GM18519 (cell line): ENCODE measurements at regions not wholly inside any gene's neighbourhood (a gene's known extent, or its start where the extent isn't known, plus 50 kb on each side); places are given as distances from the start of the nearest gene placed in this dataset.

Experiments
- ATAC-seq: cut with Tn5 transposase; IDR thresholded peaks from one replicate; pipeline ENCODE4 v1.9.1; 2021; ENCODE audit warnings: mild to moderate bottlenecking, moderate library complexity; ENCODE audit not compliant: unreplicated experiment, low FRiP score

DNA sequence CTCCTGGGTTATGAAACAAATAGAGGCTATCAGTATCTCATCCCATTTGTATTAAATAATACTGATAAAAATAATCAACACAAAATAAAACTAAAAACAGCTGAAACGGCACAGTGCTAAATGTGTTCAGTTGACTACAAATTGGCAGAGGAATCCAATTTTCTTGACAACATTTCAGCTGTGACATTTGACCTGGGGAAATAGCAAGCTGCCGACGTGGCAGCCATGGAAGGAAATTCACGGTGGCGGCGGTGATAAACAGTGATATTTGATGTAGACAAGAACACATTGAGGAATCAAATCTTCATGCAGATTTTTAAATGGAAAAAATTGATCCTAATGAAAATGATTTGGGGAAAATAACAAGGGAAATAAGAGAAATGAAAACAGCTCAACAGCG, 159.1 kb upstream of the RTL1 start:
- ATAC-seq = no peak

DNA sequence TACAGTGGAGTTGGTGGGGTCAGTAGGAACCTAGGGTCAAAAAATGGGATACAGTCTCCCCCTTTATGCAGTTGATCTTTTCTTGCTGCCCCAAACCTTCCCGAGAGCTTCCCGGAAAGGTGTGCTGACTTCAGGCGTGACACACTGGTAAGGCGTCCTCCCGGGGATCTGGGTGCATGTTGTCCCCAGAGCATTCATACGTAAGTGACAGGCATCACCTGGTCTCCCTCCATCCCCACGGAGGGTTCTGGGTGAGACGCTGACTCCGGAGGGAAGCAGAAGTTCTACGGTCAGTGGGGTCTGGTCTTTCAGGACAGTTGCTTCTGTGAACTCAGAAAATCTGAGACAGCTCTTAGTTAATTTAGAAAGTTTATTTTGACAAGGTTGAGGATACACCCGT, 159.6 kb upstream of the RTL1 start:
- ATAC-seq = no peak

DNA sequence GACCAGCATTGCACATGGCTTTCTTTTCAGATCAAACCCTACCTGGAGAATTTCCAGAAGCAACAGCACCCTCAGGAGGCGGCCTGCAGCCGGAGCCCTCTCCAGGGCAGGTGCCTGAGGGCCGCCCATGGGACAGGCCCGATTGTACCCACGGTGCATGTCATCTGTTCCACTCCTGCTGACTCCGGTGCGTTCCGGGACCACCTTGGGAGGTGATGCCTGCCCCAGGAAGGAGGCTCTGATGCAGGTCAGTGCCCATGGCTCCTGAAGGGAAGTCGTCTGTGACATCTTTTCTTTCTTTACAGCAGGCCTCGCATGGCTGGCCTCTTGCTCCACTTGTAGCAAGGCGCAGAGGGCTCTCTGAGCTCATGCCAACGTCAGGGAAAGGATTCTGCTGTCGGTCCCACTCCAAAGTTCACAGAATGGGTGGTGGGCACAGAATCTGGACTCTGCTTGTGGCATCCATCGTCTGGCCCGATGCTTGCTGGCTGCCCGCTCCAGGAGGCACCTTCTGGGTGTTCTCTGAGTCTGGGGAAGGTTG, 160.7 kb upstream of the RTL1 start:
- ATAC-seq = no peak

DNA sequence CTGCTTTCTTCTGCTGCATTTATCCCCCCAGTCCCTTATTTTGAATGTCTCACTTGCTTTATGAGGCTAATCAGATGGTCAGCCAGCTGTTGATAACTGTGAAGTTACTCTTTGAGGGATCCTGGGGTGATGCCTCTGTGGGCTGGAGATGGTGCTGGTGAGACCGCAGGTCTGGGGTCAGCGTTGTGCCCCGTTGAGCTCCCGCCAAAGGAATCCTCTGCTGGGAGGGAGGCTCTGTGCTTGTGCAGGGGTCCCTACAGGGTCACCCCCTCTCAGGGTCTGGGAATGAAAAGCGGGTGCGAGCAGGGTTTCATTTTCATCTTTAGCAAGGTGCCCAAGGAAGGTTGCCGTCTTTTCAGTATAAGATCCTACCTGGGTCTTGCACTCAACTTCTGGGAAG, 161.2 kb upstream of the RTL1 start:
- no peak for ATAC-seq

DNA sequence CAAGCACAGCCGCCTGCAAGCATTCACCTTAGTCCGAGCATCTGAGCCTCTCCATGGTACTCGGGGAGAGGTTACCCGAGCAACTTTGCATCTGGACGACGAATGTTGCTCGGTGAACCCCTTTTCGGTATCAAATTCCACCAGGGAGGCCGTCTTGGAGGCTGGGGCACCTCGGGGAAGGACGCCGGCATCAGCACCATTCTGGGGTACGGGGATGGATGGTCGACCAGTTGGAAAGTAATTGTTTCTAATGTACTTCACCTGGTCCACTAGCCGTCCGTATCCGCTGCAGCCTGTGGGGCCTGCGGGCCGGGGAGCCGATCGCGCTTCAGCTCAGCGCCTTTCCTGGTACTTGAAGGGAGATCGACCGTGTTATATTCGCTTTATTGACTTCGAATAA, 161.7 kb upstream of the RTL1 start:
- no peak for ATAC-seq

DNA sequence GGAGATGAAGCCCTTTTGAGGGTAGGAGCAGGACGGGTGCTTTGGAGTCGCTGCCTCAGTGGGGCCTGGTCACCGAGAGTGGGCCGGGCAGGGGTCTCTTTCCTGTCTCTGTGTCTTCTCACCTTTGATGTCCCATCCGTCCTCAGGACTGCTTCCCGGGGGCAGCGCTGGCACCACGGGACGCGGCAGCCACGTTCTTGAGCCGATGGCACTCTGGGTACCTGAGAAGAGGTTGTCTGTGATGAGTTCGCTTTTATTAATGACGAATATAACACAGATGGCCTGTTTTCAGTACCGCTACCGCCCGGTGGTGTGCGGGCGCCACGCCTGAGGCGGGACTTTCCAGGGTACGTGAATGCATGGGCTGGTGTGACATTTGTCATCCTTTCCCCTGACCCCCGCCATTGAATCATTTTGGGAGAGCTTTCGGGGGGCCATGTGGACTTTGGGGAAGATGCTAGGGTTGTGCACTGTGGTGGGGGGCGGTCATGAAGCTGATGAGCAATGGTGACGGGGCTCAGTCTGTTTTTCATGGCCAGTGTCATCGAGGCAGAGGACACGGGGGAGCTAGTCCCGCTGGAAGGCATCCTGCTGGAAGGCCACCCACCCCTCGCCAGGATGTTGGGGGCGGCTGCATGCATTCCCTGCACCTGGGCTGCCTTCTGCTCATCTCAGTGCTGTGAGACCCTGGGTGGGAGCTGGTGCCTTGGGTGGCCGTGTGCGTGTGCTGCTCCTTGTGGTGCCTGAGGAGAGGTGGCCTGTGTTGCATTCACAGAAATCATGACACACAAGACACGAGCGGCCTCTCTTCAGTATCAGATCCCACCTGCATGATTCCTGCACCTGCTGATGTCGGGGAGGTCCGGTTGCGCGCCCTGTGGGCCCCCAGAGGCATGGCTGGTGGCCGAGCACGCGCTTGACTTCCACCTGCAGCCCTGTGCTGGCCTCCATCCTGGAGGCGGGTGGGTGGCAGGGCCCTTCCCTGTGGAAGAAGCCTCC, 162.5 kb upstream of the RTL1 start:
- no peak for ATAC-seq

DNA sequence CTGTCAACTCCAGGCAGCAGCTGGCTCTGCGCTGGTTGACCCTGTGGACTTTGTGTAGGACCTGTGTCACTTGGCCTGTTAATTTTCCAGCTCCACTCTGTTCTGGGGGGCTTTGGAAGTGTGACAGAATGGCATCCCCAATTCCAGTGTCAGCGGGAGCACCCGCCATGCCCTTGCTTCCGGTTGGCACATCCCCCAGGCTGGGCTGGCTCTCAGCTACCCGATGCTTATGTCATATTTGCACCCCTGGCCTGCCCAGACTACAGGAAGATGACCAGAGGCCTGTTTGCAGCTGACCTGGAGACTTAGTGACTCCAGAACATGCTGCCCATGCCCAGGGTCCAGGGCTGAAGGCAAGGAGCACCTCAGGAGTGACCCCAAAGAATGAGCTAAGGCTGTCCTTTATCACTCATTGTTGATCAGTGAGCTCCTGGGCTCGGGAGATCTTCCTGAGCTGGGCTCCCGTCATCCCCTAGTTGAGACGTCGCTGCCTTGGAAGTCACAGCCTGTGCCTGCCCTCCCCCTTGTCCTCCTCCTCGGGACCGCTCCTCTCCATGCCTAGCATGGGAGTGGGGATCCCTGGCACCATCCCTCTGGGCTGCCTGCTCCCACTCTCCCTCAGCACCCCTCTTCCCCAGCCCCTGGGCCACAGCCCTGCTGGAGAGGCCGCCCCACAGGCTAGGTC, 163.4 kb upstream of the RTL1 start:
- no peak for ATAC-seq

DNA sequence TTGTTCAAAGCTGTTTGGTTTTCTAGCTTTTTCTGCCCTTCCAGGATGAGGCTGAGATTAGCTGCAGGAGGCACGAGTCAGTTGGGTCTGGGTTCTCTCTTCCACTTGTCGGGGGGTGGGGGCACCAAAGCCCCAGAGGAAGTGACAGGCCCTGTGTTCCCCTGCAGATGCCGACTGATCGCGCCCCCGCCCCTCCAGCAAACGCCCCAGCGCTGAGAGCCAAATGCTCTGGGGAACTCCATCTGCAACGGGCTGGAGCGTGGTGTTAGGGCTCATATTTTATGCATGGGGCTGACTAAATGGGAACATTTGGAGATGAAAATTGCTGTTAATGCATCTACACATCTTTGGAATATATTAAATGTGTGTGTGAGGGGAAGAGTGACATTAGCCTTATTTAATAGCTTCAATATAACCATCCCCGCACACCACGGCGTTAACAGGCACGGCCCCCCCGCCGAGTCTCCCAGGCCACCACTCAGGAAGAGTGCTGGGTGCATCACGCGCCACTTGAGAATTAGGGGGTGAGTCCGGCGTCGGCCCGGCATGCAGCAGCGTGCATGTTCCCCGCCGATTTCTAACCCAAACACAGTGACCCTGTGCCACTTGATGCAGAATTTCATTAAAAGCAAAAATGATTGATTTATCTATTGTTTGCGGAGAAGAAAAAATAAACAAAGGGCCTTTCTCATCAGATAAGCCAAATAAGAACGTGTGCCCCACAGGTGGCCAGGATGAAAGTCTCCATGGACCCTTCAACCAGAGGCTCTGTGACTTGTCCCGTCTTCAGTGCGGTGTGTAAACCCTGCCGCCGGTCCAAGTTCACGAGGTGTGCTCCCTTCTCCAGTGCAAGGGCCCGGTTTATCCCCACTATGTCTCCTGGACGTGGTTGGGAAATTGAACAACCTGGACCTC, 165.0 kb upstream of the RTL1 start:
- no peak for ATAC-seq

DNA sequence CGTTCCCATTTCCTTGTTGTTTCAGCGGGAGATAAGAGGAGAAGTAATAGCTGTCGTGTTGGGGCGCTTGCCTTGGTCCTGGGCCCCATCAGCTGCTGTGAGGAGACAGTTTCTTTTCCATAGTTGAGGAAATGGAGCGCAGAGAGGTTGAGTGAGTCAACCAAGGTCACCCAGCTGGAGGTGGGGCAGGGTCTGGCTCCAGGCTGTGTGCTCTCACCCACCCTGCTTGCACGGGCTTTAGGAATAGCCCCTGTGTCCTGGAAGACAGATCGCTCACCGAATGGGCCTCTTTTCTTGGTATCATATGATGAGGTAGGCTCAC, 165.7 kb upstream of the RTL1 start:
- no peak for ATAC-seq

DNA sequence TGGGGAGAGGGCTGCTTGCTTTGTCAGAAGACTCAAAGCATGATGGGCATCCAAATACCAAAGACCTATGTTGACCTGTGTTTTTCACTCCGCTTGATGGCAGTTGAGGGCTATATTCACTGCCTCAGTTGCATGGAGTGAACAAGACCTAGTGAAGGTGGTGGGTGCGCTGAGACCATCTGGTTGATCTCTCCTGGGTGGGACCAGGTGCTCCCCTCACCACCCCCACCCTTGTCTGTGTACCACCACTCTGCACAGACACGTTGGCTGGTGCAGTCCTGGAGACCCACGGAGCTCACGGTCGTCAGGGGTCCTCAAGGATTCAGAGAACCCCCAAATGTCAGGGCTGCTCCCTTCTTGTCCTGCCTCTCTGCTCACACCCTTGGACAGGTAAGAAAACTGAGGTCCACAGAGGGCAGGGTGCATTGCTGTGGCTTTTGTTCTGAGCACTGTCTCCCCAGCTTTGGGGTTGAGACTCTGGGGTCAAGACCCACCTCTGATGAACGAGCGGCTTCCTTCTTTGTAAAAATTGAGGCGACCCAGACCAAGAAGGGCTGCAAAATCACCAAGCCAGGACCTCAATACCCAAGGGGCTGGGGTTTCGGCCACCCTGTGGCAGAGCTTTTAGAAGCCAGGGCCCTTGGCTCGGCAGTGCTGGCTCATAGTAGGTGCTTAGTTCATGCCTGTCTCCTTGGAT, 166.3 kb upstream of the RTL1 start:
- no peak for ATAC-seq

DNA sequence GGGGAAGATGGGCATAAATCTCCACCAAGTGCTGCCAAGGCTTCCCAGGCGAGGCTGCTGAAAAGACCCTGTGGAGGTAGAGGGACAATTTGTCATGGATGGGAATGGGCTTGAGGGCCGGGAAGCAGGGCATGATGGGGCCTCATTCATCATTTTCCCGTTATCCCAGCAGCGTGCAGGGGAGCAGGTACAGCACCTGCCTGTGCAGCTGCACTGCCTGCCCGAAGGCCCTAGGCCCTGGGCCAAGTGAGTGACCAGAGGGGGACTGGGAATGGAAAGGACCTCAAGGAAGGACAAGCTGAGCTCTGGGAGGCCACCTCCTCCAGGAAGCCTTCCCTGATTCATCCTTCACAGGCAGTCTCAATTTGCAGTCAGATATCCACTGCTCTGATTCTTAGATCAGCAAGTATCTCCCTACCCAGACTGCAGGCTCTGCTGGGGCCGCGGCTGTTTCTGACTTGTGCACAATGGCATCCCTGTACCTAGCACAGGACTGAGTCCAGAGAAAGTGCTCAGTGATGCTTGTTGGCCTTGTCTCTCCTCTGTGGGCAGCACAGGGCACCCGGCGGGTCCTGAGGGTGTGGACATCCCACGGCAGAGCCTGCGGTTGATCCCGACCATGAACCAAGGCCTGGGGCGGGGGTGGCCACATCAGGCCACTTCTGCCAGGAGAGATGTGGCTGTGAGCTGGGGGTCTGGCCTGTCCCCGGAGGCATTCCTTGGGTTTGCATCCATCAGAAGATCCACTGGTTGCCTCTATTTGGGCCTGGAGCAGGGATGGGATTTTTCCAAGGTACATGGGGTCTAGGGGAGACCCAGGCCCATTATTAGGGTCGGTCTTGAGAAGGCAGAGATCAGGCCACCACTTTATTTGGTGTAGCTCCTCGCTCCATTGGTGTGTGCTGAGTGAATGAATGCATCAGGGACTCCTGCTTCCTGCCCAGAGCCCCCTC, 167.3 kb upstream of the RTL1 start:
- ATAC-seq = no peak

DNA sequence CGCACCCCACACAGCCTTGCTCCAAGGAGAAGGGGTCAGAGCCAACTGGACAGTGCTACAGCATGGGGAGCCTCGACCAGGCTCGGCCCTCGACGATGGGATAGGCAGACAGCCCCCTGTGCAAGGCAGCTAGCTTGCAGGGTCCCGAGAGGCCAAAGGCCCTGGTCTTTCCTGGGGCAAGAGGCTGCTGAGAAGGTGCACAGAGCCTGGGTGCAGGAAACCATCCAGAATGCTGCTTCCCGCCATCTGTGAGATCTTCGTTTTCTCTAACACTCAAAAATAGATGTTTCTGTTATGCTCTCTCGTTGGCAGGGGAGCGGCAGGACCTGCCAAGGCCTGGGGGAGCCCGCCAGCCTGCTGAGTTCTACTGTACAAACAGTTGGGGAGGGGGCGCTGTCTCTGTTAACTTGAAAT, 168.0 kb upstream of the RTL1 start:
- ATAC-seq = no peak

DNA sequence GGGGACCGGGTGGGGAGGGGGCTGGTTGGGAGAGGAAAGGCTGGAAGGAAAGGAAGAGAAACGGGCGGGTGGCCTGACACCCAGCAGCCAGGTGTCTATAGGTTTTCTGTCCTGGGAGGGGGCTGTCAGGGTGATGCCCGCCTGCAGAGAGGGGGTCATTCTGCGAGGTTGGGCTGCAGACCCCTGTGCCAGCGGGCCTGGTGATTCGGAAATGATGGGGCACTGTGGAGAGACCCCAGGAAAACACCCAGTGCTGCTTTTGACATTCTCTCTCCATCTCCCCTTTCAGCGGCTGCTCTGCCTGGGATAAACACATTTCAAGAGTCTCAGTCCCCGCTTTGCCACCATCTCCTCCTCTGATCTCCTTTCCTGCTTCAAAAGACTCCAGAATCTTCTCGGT, 168.5 kb upstream of the RTL1 start:
- ATAC-seq = no peak

DNA sequence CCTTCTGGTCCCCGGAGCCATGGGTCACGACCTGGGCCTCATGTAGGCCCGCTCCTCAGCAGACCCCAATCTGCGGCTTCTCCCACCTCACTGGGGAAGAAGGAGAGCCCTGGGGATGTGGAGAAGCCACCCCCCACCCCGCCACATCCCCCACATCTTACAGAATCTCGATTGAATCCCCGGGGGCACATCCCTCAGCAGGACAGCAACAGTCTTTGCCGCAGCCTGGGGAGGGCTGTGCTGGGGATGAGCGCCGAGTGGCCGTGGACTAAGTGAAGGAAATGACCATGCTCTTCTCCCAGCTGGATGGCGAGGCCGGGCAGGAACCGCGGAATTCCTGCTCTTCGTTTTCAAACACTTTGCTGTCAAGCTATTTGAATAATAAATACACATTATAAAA, 169.0 kb upstream of the RTL1 start:
- no peak for ATAC-seq

DNA sequence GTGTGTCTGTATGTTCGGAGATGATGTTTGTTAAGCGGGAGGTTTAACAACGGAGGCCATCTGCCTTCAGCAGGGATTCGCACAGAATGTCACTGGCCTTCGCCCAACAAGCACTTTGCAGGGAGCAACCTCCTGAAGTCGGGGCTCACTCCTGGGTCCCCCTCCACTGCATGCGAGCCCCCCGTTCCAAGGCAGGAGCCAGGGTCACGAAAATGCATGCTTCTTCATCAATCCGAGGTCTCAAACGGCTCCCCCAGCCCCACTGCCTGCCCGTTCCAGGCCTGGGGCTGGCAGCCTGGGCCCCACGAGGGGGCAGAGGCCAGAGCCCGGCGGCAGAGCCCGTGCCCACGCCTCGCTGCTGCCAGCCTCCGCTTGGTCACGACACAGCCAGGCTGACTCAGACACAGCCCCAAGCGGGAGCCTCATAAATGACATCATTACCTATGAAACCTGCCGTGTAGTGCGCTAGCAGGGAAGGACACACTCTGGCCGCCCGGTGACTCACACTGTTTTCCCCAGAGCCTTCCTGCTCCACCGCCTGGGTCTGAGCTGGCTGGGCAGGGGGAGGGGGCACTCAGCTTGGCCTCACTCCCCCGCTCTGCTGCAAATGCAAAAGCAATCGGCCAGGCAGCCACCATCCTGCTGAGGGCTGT, 169.5 kb upstream of the RTL1 start:
- peak; percentile 79 for ATAC-seq

DNA sequence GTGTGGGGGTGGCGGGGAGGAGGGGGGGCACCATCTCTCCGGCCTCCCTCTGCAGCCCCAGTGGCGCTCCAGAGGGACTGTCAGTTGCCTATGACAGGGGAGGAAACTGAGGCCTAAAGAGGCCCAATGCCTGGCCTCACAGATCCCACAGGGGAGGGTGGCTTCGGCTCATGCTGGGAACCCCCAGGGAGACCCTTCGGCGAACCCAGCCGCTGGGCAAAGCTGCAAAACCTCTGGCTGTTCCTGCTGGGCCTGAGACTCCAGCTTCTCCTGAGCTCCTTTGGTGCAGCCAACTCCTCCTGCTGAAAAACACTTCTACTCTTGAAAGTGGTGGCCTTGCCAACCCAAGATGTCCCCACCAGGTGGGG, 170.1 kb upstream of the RTL1 start:
- no peak for ATAC-seq

DNA sequence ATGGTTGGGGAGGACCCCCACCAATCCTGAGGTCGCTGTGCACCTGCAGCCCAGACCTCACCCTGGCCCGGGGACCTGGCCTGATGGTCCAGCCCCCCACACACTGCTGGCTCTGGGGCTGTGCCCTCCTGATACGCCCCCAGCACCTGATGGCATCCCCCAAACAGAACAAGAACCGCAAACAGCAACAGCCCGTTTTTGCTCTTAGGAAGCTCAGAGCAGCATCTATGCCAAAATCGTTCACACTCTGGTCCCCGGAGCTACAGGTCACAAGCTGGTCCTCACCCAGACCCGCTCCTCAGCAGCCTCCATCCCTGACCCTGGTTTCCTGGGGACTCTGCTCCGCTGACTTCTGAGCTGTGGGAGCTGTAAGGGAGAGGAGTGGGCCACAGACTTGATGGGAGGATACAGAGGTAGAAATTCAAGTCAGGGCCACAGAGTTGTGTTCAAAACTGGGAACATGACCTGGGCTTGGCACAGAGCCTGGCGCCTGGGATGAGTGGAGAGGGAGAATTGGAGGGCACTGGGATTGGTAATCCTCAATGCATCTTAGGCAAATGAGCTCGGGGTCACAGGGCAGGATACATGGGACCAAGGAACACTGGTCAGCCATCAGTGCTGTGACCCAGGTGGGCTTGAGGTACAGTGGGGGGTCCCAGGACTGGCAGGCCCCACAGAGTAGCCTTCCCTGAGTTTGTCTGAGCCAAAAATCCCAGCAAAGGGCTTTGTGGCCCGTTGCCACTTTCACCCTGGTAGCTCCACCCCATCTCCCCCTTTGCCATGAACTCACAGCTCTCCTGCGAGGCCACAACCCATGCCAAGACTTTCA, 170.9 kb upstream of the RTL1 start:
- no peak for ATAC-seq
